WTC11 (cell line): ENCODE measurements at regions not wholly inside any gene's neighbourhood (a gene's known extent, or its start where the extent isn't known, plus 50 kb on each side); places are given as distances from the start of the nearest gene placed in this dataset.

Experiments
- ATAC-seq: fragments of 200-7000 bp; cut with Tn5 transposase; 2 replicates; pipeline ENCODE4 v1.10.0; 2021; ENCODE audit warnings: mild to moderate bottlenecking, moderate library complexity
- CTCF ChIA-PET: fragments of 300-600 bp; sonication (Branson Sonifier 250); formaldehyde crosslinking; loops from one replicate; lab custom pipeline; 2021; ENCODE audit warnings: antibody characterized with exemption; lab: Charles Lee
- POLR2A ChIA-PET: fragments of 350-600 bp; sonication (Branson Sonifier 250); formaldehyde crosslinking; loops from one replicate; lab custom pipeline; 2021; ENCODE audit warnings: antibody characterized with exemption; lab: Charles Lee
- DNase-seq: peaks from one replicate; pipeline ENCODE4 v3.0.0; 2021; ENCODE audit warnings: low spot score
- H3K27ac Mint-ChIP-seq: 2 replicates; pipeline ENCODE4 v1.8.0; 2021; ENCODE audit warnings: mixed read lengths
- H3K27me3 Mint-ChIP-seq: 2 replicates; pipeline ENCODE4 v1.8.0; 2021; ENCODE audit warnings: low read depth, mild to moderate bottlenecking, moderate library complexity, mixed read lengths
- H3K36me3 Mint-ChIP-seq: 2 replicates; pipeline ENCODE4 v1.8.0; 2021; ENCODE audit warnings: mixed read lengths
- H3K4me1 Mint-ChIP-seq: 2 replicates; pipeline ENCODE4 v1.8.0; 2022; ENCODE audit warnings: mixed read lengths
- H3K4me3 Mint-ChIP-seq: 2 replicates; pipeline ENCODE4 v1.8.0; 2021; ENCODE audit warnings: mild to moderate bottlenecking, moderate library complexity, mixed read lengths
- H3K9me3 Mint-ChIP-seq: 2 replicates; pipeline ENCODE4 v1.8.0; 2021; ENCODE audit warnings: mixed read lengths
- CBFB ChIP-seq: sonication (generic); formaldehyde crosslinking; IDR thresholded peaks from 2 replicates; pipeline ENCODE4 v1.8.1; 2022; ENCODE audit warnings: mild to moderate bottlenecking, low read depth, missing genetic modification reagents
- E2F5 ChIP-seq: sonication (generic); formaldehyde crosslinking; IDR thresholded peaks from 2 replicates; pipeline ENCODE4 v1.8.1; 2022; ENCODE audit warnings: mild to moderate bottlenecking, moderate library complexity, missing genetic modification reagents
- FOXK1 ChIP-seq: sonication (generic); formaldehyde crosslinking; IDR thresholded peaks from 2 replicates; pipeline ENCODE4 v1.8.0; 2022; ENCODE audit warnings: mild to moderate bottlenecking, moderate library complexity, missing genetic modification reagents
- FOXP1 ChIP-seq: sonication (generic); formaldehyde crosslinking; IDR thresholded peaks from 2 replicates; pipeline ENCODE4 v1.8.0; 2022; ENCODE audit warnings: missing genetic modification reagents, mild to moderate bottlenecking, moderate library complexity, borderline replicate concordance
- HMGA2 ChIP-seq: fragments of 250-450 bp; sonication (Bioruptor Pico); IDR thresholded peaks from 2 replicates; pipeline ENCODE4 v1.4.0; 2021; ENCODE audit warnings: mild to moderate bottlenecking, moderate library complexity
- NFATC4 ChIP-seq: fragments of 250-450 bp; sonication (Bioruptor Pico); IDR thresholded peaks from 2 replicates; pipeline ENCODE4 v1.9.0; 2021; ENCODE audit warnings: mild to moderate bottlenecking
- NFYB ChIP-seq: sonication (generic); formaldehyde crosslinking; conservative IDR thresholded peaks from 2 replicates; pipeline ENCODE4 v1.8.0; 2022; ENCODE audit warnings: low read depth, missing genetic modification reagents
- NR2C2 ChIP-seq: sonication (generic); formaldehyde crosslinking; IDR thresholded peaks from 2 replicates; pipeline ENCODE4 v1.8.0; 2022; ENCODE audit warnings: mild to moderate bottlenecking, missing genetic modification reagents
- NR3C1 ChIP-seq: sonication (generic); formaldehyde crosslinking; conservative IDR thresholded peaks from 2 replicates; pipeline ENCODE4 v1.8.1; 2023; ENCODE audit warnings: low read depth, mild to moderate bottlenecking, missing genetic modification reagents
- OVOL2 ChIP-seq: fragments of 250-450 bp; sonication (Bioruptor Pico); IDR thresholded peaks from 2 replicates; pipeline ENCODE4 v1.9.0; 2021; ENCODE audit warnings: mild to moderate bottlenecking, borderline replicate concordance
- PREB ChIP-seq: sonication (generic); formaldehyde crosslinking; IDR thresholded peaks from 2 replicates; pipeline ENCODE4 v1.8.1; 2022; ENCODE audit warnings: mild to moderate bottlenecking, missing genetic modification reagents, moderate library complexity, borderline replicate concordance
- TCF7 ChIP-seq: sonication (generic); formaldehyde crosslinking; IDR thresholded peaks from 2 replicates; pipeline ENCODE4 v1.8.0; 2022; ENCODE audit warnings: mild to moderate bottlenecking, low read depth, missing genetic modification reagents, moderate library complexity
- TP53 ChIP-seq: sonication (generic); formaldehyde crosslinking; IDR thresholded peaks from 2 replicates; pipeline ENCODE4 v1.8.1; 2023; ENCODE audit warnings: mild to moderate bottlenecking, missing genetic modification reagents
- ZBTB21 ChIP-seq: sonication (generic); formaldehyde crosslinking; IDR thresholded peaks from 2 replicates; pipeline ENCODE4 v1.8.1; 2023; ENCODE audit warnings: mild to moderate bottlenecking, missing genetic modification reagents, borderline replicate concordance
- ZNF121 ChIP-seq: sonication (generic); formaldehyde crosslinking; IDR thresholded peaks from 2 replicates; pipeline ENCODE4 v1.8.0; 2023; ENCODE audit warnings: missing genetic modification reagents
- ZNF317 ChIP-seq: sonication (generic); formaldehyde crosslinking; IDR thresholded peaks from 2 replicates; pipeline ENCODE4 v1.8.1; 2023; ENCODE audit warnings: low read depth, mild to moderate bottlenecking, moderate library complexity, missing genetic modification reagents, borderline replicate concordance
- ZNF671 ChIP-seq: fragments of 250-450 bp; sonication (Bioruptor Pico); IDR thresholded peaks from 2 replicates; pipeline ENCODE4 v1.8.0; 2021; ENCODE audit warnings: mild to moderate bottlenecking
- TF ChIP-seq, protein P1 (sequence below): sonication (generic); formaldehyde crosslinking; conservative IDR thresholded peaks from 2 replicates; pipeline ENCODE4 v1.8.1; 2022; ENCODE audit warnings: mild to moderate bottlenecking, missing genetic modification reagents
- TF ChIP-seq, protein P2 (sequence below): fragments of 250-450 bp; sonication (Bioruptor Pico); IDR thresholded peaks from 2 replicates; pipeline ENCODE4 v1.9.0; 2021; ENCODE audit warnings: mild to moderate bottlenecking
- TF ChIP-seq, protein P3 (sequence below): sonication (generic); formaldehyde crosslinking; IDR thresholded peaks from 2 replicates; pipeline ENCODE4 v1.8.1; 2022; ENCODE audit warnings: low read depth, mild to moderate bottlenecking, moderate library complexity, missing genetic modification reagents, borderline replicate concordance
- TF ChIP-seq, protein P4 (sequence below): sonication (generic); formaldehyde crosslinking; conservative IDR thresholded peaks from 2 replicates; pipeline ENCODE4 v1.8.1; 2023; ENCODE audit warnings: mild to moderate bottlenecking, low read depth, missing genetic modification reagents, moderate library complexity

- Mint-ChIP-seq H3K4me1 (peaks cover 50% of the 10 kb centered on the region), H3K27ac (0 out of 2 replicates have a peak overlapping the region, but pooled peaks have one; percentile 54), H3K36me3 (peaks cover 12% of the 10 kb centered on the region), H3K27me3 (no peaks in the 10 kb centered on the region), H3K9me3 (peaks cover 12% of the 10 kb centered on the region), H3K4me3 (no peak overlapping the region)
- ChIA-PET POLR2A (no interaction called here), CTCF (no interaction called here)
- DNase-seq (no peak), ATAC-seq (no peak)
- TF ChIP-seq OVOL2 = no peak
- TF ChIP-seq E2F5 = no peak
- TF ChIP-seq PREB (CRISPR knock-in tag) = no peak
- no peak for TF ChIP-seq ZNF317 (CRISPR knock-in tag)
- no peak for TF ChIP-seq ZNF671 (CRISPR knock-in tag)
- TF ChIP-seq TP53 (CRISPR knock-in tag) = no peak
- TF ChIP-seq TCF7 (CRISPR knock-in tag) = no peak
- TF ChIP-seq NFATC4 (CRISPR knock-in tag) = no peak
- no peak for TF ChIP-seq NR2C2
- no peak for TF ChIP-seq CBFB
- TF ChIP-seq, protein P1, sequence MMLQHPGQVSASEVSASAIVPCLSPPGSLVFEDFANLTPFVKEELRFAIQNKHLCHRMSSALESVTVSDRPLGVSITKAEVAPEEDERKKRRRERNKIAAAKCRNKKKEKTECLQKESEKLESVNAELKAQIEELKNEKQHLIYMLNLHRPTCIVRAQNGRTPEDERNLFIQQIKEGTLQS (CRISPR knock-in tag) = no peak
- no peak for TF ChIP-seq HMGA2 (CRISPR knock-in tag)
- no peak for TF ChIP-seq FOXP1 (CRISPR knock-in tag)
- TF ChIP-seq, protein P2, sequence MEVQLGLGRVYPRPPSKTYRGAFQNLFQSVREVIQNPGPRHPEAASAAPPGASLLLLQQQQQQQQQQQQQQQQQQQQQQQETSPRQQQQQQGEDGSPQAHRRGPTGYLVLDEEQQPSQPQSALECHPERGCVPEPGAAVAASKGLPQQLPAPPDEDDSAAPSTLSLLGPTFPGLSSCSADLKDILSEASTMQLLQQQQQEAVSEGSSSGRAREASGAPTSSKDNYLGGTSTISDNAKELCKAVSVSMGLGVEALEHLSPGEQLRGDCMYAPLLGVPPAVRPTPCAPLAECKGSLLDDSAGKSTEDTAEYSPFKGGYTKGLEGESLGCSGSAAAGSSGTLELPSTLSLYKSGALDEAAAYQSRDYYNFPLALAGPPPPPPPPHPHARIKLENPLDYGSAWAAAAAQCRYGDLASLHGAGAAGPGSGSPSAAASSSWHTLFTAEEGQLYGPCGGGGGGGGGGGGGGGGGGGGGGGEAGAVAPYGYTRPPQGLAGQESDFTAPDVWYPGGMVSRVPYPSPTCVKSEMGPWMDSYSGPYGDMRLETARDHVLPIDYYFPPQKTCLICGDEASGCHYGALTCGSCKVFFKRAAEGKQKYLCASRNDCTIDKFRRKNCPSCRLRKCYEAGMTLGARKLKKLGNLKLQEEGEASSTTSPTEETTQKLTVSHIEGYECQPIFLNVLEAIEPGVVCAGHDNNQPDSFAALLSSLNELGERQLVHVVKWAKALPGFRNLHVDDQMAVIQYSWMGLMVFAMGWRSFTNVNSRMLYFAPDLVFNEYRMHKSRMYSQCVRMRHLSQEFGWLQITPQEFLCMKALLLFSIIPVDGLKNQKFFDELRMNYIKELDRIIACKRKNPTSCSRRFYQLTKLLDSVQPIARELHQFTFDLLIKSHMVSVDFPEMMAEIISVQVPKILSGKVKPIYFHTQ (CRISPR knock-in tag) = no peak
- TF ChIP-seq FOXK1 (CRISPR knock-in tag) = no peak
Observed at GRCh38 chr4:182065255-182065654, 177.9 kb upstream of the TENM3 start.

- H3K27ac Mint-ChIP-seq = no peak overlapping the region
- CTCF ChIA-PET = no interaction called here
- ATAC-seq = no peak
- POLR2A ChIA-PET = no interaction called here
- TF ChIP-seq ZBTB21 (CRISPR knock-in tag) (no peak), NR3C1 (CRISPR knock-in tag) (no peak), ZNF121 (CRISPR knock-in tag) (no peak), NFYB (CRISPR knock-in tag) (no peak)
- TF ChIP-seq, protein P3, sequence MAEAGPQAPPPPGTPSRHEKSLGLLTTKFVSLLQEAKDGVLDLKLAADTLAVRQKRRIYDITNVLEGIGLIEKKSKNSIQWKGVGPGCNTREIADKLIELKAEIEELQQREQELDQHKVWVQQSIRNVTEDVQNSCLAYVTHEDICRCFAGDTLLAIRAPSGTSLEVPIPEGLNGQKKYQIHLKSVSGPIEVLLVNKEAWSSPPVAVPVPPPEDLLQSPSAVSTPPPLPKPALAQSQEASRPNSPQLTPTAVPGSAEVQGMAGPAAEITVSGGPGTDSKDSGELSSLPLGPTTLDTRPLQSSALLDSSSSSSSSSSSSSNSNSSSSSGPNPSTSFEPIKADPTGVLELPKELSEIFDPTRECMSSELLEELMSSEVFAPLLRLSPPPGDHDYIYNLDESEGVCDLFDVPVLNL = no peak
- TF ChIP-seq, protein P4, sequence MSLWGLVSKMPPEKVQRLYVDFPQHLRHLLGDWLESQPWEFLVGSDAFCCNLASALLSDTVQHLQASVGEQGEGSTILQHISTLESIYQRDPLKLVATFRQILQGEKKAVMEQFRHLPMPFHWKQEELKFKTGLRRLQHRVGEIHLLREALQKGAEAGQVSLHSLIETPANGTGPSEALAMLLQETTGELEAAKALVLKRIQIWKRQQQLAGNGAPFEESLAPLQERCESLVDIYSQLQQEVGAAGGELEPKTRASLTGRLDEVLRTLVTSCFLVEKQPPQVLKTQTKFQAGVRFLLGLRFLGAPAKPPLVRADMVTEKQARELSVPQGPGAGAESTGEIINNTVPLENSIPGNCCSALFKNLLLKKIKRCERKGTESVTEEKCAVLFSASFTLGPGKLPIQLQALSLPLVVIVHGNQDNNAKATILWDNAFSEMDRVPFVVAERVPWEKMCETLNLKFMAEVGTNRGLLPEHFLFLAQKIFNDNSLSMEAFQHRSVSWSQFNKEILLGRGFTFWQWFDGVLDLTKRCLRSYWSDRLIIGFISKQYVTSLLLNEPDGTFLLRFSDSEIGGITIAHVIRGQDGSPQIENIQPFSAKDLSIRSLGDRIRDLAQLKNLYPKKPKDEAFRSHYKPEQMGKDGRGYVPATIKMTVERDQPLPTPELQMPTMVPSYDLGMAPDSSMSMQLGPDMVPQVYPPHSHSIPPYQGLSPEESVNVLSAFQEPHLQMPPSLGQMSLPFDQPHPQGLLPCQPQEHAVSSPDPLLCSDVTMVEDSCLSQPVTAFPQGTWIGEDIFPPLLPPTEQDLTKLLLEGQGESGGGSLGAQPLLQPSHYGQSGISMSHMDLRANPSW (CRISPR knock-in tag) = no peak
- TF ChIP-seq, all 79 proteins: peak for 0
- Mint-ChIP-seq H3K9me3 (peaks cover 4% of the 10 kb centered on the region), H3K27me3 (no peaks in the 10 kb centered on the region), H3K4me3 (no peak overlapping the region), H3K4me1 (peaks cover 50% of the 10 kb centered on the region), H3K36me3 (peaks cover 4% of the 10 kb centered on the region)
- no peak for DNase-seq
Observed at GRCh38 chr4:182066037-182066436, 177.2 kb upstream of the TENM3 start.
